ENCODE measurements at regions not wholly inside any gene's neighbourhood (a gene's known extent, or its start where the extent isn't known, plus 50 kb on each side); places are given as distances from the start of the nearest gene placed in this dataset.

DNA sequence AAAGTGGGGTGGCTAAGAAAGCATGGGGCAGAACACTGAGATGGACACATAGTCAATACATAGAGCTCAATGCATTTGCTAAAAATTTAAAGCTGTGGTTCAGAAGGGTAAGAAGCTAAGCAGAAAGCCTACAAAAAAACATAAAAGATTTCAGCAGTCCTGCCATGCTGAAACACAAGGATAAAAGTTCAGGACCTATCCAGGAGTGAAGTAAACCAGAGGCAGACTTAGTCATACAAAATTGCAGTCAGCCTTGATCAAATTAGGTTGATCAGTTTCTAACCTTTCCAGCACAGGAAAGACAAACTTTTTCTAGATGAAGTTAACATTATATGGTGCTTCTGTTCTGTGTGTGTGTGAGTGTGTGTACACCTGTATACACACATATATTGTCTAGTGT is 120.8 kb upstream of the RBMS1 start:
- TF ChIP-seq, protein P1, sequence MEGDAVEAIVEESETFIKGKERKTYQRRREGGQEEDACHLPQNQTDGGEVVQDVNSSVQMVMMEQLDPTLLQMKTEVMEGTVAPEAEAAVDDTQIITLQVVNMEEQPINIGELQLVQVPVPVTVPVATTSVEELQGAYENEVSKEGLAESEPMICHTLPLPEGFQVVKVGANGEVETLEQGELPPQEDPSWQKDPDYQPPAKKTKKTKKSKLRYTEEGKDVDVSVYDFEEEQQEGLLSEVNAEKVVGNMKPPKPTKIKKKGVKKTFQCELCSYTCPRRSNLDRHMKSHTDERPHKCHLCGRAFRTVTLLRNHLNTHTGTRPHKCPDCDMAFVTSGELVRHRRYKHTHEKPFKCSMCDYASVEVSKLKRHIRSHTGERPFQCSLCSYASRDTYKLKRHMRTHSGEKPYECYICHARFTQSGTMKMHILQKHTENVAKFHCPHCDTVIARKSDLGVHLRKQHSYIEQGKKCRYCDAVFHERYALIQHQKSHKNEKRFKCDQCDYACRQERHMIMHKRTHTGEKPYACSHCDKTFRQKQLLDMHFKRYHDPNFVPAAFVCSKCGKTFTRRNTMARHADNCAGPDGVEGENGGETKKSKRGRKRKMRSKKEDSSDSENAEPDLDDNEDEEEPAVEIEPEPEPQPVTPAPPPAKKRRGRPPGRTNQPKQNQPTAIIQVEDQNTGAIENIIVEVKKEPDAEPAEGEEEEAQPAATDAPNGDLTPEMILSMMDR (IDR thresholded peaks at IDR 0.05): no peak
- TF ChIP-seq POLR2AphosphoS5 (IDR thresholded peaks at IDR 0.05; ENCODE audit: low read depth, low read length): no peak
- TF ChIP-seq, protein P2, sequence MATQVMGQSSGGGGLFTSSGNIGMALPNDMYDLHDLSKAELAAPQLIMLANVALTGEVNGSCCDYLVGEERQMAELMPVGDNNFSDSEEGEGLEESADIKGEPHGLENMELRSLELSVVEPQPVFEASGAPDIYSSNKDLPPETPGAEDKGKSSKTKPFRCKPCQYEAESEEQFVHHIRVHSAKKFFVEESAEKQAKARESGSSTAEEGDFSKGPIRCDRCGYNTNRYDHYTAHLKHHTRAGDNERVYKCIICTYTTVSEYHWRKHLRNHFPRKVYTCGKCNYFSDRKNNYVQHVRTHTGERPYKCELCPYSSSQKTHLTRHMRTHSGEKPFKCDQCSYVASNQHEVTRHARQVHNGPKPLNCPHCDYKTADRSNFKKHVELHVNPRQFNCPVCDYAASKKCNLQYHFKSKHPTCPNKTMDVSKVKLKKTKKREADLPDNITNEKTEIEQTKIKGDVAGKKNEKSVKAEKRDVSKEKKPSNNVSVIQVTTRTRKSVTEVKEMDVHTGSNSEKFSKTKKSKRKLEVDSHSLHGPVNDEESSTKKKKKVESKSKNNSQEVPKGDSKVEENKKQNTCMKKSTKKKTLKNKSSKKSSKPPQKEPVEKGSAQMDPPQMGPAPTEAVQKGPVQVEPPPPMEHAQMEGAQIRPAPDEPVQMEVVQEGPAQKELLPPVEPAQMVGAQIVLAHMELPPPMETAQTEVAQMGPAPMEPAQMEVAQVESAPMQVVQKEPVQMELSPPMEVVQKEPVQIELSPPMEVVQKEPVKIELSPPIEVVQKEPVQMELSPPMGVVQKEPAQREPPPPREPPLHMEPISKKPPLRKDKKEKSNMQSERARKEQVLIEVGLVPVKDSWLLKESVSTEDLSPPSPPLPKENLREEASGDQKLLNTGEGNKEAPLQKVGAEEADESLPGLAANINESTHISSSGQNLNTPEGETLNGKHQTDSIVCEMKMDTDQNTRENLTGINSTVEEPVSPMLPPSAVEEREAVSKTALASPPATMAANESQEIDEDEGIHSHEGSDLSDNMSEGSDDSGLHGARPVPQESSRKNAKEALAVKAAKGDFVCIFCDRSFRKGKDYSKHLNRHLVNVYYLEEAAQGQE (IDR thresholded peaks at IDR 0.05; ENCODE audit: insufficient read depth in 1 of 2, low read depth in 2 of 2, low read length in 1 of 2): no peak
- TF ChIP-seq TCF7L2 (IDR thresholded peaks at IDR 0.05; ENCODE audit: low read depth, low read length): no peak
- TF ChIP-seq SIN3A (IDR thresholded peaks at IDR 0.05; ENCODE audit: borderline replicate concordance, insufficient read depth, low read depth, low read length): no peak

All from Panc1 (cell line).